D721Med (cell line): ENCODE measurements at regions not wholly inside any gene's neighbourhood (a gene's known extent, or its start where the extent isn't known, plus 50 kb on each side); places are given as distances from the start of the nearest gene placed in this dataset.

Source experiments
- DNase-seq: peaks from one replicate; pipeline ENCODE4 v3.0.0; 2011; ENCODE audit warnings: low spot score; ENCODE audit not compliant: insufficient read length
- FAIRE-seq: peaks from 2 replicates; lab custom pipeline; 2011; peaks lifted over from hg19 to GRCh38; lab: Jason Lieb, UNC
- TF ChIP-seq, protein P1 (sequence below): IDR thresholded peaks from 2 replicates; pipeline ENCODE4 v1.5.1; 2012; ENCODE audit warnings: mild to moderate bottlenecking, control low read depth; ENCODE audit not compliant: insufficient read depth; ENCODE audit errors: missing control alignments

DNA sequence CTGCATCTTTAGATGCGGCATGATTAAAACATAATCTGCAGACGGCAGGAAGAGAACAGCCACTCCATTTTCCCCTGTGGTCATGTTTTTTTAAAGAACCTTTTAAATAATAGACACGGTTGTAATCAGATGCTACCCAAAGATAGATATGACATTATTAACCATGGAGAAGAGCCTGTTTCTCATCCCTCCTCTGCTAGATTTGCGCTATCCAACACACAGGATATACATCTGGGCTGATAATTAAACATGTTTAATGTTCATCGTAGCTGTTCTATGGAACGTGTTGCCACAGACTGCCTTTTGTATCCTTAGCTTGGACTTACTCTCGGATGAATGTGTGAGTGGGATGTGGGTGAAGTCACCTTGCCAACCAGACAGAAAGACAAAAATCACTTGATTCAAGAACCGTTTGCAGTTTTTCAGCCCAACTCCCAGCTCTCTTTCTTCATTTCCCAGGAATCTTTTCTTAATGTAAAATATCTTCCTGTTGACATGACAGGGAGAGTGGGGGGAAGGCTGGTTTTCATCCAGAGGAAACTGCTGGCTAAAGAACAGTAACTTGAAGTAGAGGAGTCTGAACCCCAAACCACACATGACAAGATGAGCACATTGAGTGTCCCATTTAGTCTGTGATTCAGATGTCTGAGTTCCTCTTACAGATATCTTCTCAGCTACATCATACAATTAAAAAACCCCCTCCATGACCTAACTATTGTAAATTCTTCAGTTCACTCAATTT lies 118.6 kb upstream of the PRICKLE2 start:
- DNase-seq (no peak), FAIRE-seq (no peak)
- TF ChIP-seq, protein P1, sequence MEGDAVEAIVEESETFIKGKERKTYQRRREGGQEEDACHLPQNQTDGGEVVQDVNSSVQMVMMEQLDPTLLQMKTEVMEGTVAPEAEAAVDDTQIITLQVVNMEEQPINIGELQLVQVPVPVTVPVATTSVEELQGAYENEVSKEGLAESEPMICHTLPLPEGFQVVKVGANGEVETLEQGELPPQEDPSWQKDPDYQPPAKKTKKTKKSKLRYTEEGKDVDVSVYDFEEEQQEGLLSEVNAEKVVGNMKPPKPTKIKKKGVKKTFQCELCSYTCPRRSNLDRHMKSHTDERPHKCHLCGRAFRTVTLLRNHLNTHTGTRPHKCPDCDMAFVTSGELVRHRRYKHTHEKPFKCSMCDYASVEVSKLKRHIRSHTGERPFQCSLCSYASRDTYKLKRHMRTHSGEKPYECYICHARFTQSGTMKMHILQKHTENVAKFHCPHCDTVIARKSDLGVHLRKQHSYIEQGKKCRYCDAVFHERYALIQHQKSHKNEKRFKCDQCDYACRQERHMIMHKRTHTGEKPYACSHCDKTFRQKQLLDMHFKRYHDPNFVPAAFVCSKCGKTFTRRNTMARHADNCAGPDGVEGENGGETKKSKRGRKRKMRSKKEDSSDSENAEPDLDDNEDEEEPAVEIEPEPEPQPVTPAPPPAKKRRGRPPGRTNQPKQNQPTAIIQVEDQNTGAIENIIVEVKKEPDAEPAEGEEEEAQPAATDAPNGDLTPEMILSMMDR, result no peak

DNA sequence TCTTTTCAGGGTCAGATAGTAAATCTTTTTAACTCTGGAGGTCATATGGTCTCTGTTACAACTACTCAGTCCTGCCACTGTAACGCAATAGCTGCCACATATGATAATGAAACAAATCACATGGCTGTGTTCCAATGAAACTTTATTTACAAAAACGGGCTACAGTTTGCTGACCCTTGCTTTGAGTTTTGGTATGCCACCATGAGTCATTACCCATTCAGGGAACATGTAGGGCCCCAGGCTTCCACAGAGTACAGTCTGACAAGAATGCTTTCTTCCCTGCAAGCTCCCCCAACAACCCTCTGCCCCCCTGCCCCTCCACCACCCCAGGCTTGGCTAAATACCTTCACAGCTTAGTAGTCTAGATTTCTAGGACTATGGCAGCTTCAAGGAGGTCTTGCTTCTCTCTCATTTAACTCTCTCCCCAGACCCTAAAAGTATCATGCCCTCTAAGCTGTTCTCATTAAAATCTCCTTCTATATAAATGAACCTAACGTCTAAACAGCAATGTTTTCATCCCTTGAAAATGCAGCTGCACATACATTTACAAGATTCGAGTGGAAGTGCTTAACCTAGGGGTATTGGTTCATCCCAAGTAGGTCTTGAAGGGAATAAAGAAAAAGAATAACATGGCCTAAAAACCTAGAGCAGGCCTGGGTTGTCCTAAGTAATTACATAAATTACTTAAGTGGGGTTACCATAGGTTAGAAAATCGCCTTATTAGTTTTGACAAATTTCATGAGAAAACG lies 117.8 kb upstream of the PRICKLE2 start:
- FAIRE-seq (no peak), DNase-seq (no peak)
- TF ChIP-seq, protein P1, result no peak

DNA sequence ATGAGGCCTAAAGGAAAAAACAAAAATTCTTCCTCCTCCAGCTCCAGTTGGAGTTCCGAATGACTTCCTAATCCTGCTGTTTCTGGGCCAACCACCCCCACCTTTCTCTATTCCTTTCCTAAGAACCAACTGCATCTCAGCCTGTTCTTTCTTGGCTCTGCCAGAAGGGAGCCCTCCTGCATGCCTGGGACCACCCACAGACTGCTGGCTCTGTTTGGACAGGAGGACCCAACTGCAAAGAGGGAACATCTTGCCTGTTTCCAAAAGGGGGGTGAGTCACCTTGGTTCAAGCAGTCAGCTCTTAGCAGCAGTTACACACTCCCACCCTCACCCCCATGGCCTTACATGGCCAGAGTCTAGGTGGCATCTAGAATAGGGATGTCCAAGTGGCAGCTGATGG lies 116.0 kb upstream of the PRICKLE2 start:
- DNase-seq, result no peak
- TF ChIP-seq, protein P1, result no peak
- no peak for FAIRE-seq

DNA sequence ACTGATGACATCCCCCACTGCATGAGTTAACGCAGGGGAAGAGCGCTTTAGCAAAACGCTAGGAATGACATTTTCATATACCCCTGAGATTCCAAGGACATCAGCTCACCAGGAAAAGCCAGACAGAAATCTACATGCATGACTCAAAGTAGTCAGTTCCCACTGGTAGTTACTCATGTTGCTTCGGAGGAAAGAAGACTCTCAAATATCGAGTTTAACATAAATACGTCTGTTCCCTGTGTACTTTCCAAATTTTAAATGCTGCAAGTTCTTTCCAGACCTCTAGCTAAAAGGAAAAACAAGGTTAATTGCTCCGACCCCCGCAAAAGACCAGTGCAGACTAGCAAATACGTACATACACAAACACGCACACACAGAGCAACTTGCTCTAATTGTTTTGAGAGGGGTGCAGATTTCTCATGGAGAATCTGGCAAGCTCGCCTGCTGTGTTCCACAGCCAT lies 115.4 kb upstream of the PRICKLE2 start:
- DNase-seq, result no peak
- TF ChIP-seq, protein P1, result no peak
- no peak for FAIRE-seq

DNA sequence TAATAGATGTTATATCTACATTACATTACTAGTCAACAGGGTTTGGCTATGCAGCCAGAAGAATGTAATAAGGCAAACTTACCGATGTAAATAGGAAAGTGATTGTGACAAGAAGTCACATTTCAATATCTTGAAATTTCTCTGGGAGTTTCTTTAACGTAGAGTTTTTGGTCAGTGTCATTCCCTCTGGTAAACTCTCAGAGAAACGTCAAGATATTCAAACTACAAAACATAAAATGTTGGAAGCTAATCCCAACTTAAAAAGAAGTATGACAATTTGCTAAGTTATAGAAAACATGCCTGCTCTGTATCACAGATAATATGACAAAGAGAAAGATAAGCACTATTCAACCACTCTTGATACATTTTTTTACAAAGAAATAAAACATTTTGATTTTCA lies 111.2 kb upstream of the PRICKLE2 start:
- DNase-seq (no peak), FAIRE-seq (no peak)
- TF ChIP-seq, protein P1, result no peak

DNA sequence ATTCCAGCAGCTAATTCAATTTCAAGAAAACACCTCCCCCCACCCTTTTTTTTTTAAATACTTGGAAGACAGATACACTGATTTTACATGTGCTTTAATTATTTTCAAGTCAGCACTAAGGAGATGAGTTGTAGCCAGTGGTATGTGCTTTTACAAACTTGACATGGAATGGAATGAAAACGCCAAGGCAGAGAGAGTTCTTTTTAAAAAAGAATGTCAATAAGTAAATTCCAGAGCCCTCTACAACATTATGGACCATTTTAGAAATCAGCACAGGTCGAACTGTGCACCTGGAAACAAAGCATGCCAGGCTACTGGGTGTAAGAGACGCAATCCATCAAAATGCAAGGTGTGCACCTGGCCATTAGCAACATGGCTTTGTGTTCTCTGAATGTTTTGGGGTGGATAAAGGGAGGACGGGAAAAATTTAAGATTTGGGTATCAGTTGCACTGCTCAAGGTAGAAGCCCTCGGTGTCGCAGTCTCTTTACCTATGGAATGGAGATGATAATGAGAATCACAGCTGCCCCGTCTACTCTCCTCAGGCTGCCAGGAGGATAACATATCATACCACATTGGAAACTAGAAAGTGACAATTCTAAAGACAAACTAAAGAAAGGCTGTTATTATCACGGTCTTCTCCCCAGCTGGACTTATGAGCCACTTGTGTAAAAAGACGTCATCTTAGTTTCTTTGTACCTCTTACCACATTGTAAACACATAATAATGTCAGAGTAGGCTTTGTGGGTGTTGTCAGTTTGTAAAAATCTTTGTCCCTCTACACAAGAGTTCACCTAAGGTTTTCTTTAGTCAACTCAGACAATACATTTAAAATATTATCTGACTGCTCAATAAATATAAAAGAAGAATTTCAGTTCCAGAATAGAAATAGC lies 107.4 kb upstream of the PRICKLE2 start:
- TF ChIP-seq, protein P1, result no peak
- DNase-seq (no peak), FAIRE-seq (no peak)
